GM18499 (cell line): ENCODE measurements at regions not wholly inside any gene's neighbourhood (a gene's known extent, or its start where the extent isn't known, plus 50 kb on each side); places are given as distances from the start of the nearest gene placed in this dataset.
"Not testable (repeated sequence)": the region's sequence is repeated elsewhere in the genome, so short reads cannot be mapped to it uniquely, and the experiment has no call there.

Experiments used
- ATAC-seq: cut with Tn5 transposase; IDR thresholded peaks from one replicate; pipeline ENCODE4 v1.9.1; 2021; ENCODE audit warnings: moderate number of reproducible peaks; ENCODE audit not compliant: insufficient read depth, unreplicated experiment

GRCh38 chr6:6412221-6412620 is 91.8 kb upstream of the F13A1 start:
- no peak for ATAC-seq

GRCh38 chr6:6412700-6413099 is 92.2 kb upstream of the F13A1 start:
- ATAC-seq, result no peak

GRCh38 chr6:6414931-6415330 is 94.5 kb upstream of the F13A1 start:
- ATAC-seq, result no peak

GRCh38 chr6:6417475-6417874 is 97.0 kb upstream of the F13A1 start:
- ATAC-seq, result no peak

- no peak for ATAC-seq
Measured at GRCh38 chr6:6418421-6418820, 98.0 kb upstream of the F13A1 start.

GRCh38 chr6:6420107-6420506 is 99.6 kb upstream of the F13A1 start:
- no peak for ATAC-seq

- no peak for ATAC-seq
Measured at GRCh38 chr6:6434151-6434550, 113.7 kb upstream of the F13A1 start.

- ATAC-seq, result no peak
Measured at GRCh38 chr6:6434723-6435122, 114.3 kb upstream of the F13A1 start.

GRCh38 chr6:6436366-6436765 is 115.9 kb upstream of the F13A1 start:
- no peak for ATAC-seq

GRCh38 chr6:6436946-6437345 is 116.5 kb upstream of the F13A1 start:
- no peak for ATAC-seq

- no peak for ATAC-seq
Measured at GRCh38 chr6:6438286-6438685, 117.8 kb upstream of the F13A1 start.

GRCh38 chr6:6439778-6440177 is 119.3 kb upstream of the F13A1 start:
- no peak for ATAC-seq

- ATAC-seq, result no peak
Measured at GRCh38 chr6:6452002-6452401, 131.5 kb upstream of the F13A1 start.

GRCh38 chr6:6453186-6453585 is 132.7 kb upstream of the F13A1 start:
- ATAC-seq, result no peak

- no peak for ATAC-seq
Measured at GRCh38 chr6:6455272-6455671, 133.2 kb upstream of the LY86 start.

- no peak for ATAC-seq
Measured at GRCh38 chr6:6458172-6458571, 130.3 kb upstream of the LY86 start.

- ATAC-seq, result not testable (repeated sequence)
Measured at GRCh38 chr6:6459963-6460362, 128.6 kb upstream of the LY86 start.

GRCh38 chr6:6460416-6460815 is 128.1 kb upstream of the LY86 start:
- ATAC-seq, result no peak

- no peak for ATAC-seq
Measured at GRCh38 chr6:6461138-6461537, 127.4 kb upstream of the LY86 start.

- ATAC-seq, result no peak
Measured at GRCh38 chr6:6466967-6467761, 121.4 kb upstream of the LY86 start.

GRCh38 chr6:6469074-6469473 is 119.4 kb upstream of the LY86 start:
- no peak for ATAC-seq

GRCh38 chr6:6470123-6470522 is 118.4 kb upstream of the LY86 start:
- no peak for ATAC-seq
